ENCODE measurements at regions not wholly inside any gene's neighbourhood (a gene's known extent, or its start where the extent isn't known, plus 50 kb on each side); places are given as distances from the start of the nearest gene placed in this dataset.

GRCh38 chr1:208339911-208340310, 95.7 kb upstream of the PLXNA2 start:
- no peak overlapping the region for H3K4me3 ChIP-seq
- H2AFZ ChIP-seq: no peak overlapping the region
- H3K9ac ChIP-seq: no peak overlapping the region
- no peak for DNase-seq
- TF ChIP-seq EZH2phosphoT487 (IDR thresholded peaks at IDR 0.05; ENCODE audit: insufficient read depth, low read depth) (no peak), EZH2 (IDR thresholded peaks at IDR 0.05; ENCODE audit: insufficient read depth, poor library complexity, severe bottlenecking) (no peak)
- no peaks in the 10 kb centered on the region for H3K9me2 ChIP-seq (ENCODE audit: insufficient read depth)
- no peaks in the 10 kb centered on the region for H3K4me1 ChIP-seq (ENCODE audit: insufficient read depth)
- no peaks in the 10 kb centered on the region for H3K36me3 ChIP-seq (ENCODE audit: low read depth)
- no peak overlapping the region for H3K27ac ChIP-seq
- no peaks in the 10 kb centered on the region for H3F3A ChIP-seq (ENCODE audit: insufficient read depth)
- H3K27me3 ChIP-seq (replicated peaks; ENCODE audit: insufficient read depth): no peaks in the 10 kb centered on the region; the same call in 1 of the 2 replicates
- in situ Hi-C loops (cut with MboI): no loop called here
- no peaks in the 10 kb centered on the region for H4K20me1 ChIP-seq (ENCODE audit: insufficient read depth)
- H3K4me2 ChIP-seq (ENCODE audit: unreplicated experiment): no peak overlapping the region
- H3K9me3 ChIP-seq (ENCODE audit: low read depth): no peaks in the 10 kb centered on the region
- no peaks in the 10 kb centered on the region for H3K79me2 ChIP-seq (ENCODE audit: insufficient read depth)
- WGBS, 2 experiments (ENCODE audit: low coverage in 1 of 2, low lambda C conversion rate in 2 of 2, missing lambda C conversion rate in 2 of 2): 10 to 17% methylated on average over 2 of the region's 2 CpGs

DNA sequence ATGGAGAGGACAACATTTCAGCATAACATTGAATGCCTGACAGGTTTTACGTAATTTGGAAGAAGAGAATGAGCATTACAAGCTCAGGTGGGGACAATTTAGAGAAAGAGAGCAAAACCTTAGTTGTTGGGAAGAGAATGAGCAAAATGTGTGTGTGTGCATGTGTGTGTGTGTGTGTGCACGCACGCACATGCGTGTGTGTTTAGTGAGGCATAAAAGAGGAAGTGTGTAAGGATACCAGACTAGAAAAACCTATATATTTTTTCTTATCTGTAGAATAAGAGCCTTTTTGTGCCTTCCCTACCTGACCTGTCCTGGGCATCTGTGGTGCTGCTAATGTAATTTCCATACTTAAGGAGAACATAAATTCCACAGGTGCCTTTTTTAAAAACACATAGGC, 99.0 kb upstream of the PLXNA2 start:
- no peaks in the 10 kb centered on the region for H3K4me1 ChIP-seq (ENCODE audit: insufficient read depth)
- DNase-seq: no peak
- no peaks in the 10 kb centered on the region for H3K36me3 ChIP-seq (ENCODE audit: low read depth)
- no peak overlapping the region for H2AFZ ChIP-seq
- H3K79me2 ChIP-seq (ENCODE audit: insufficient read depth): no peaks in the 10 kb centered on the region
- no peak overlapping the region for H3K4me3 ChIP-seq
- no peaks in the 10 kb centered on the region for H3F3A ChIP-seq (ENCODE audit: insufficient read depth)
- H3K9ac ChIP-seq: no peak overlapping the region
- TF ChIP-seq EZH2 (IDR thresholded peaks at IDR 0.05; ENCODE audit: insufficient read depth, poor library complexity, severe bottlenecking) (no peak), EZH2phosphoT487 (IDR thresholded peaks at IDR 0.05; ENCODE audit: insufficient read depth, low read depth) (no peak)
- no peaks in the 10 kb centered on the region for H4K20me1 ChIP-seq (ENCODE audit: insufficient read depth)
- no peak overlapping the region for H3K27ac ChIP-seq
- no peak overlapping the region for H3K4me2 ChIP-seq (ENCODE audit: unreplicated experiment)
- 58 to 61% methylated on average over 4 of the region's 4 CpGs for WGBS, 2 experiments (ENCODE audit: low coverage in 1 of 2, low lambda C conversion rate in 2 of 2, missing lambda C conversion rate in 2 of 2)
- in situ Hi-C loops (cut with MboI): no loop called here
- H3K27me3 ChIP-seq (replicated peaks; ENCODE audit: insufficient read depth): no peaks in the 10 kb centered on the region; the same call in 1 of the 2 replicates
- H3K9me3 ChIP-seq (ENCODE audit: low read depth): no peaks in the 10 kb centered on the region
- H3K9me2 ChIP-seq (ENCODE audit: insufficient read depth): no peaks in the 10 kb centered on the region

DNA sequence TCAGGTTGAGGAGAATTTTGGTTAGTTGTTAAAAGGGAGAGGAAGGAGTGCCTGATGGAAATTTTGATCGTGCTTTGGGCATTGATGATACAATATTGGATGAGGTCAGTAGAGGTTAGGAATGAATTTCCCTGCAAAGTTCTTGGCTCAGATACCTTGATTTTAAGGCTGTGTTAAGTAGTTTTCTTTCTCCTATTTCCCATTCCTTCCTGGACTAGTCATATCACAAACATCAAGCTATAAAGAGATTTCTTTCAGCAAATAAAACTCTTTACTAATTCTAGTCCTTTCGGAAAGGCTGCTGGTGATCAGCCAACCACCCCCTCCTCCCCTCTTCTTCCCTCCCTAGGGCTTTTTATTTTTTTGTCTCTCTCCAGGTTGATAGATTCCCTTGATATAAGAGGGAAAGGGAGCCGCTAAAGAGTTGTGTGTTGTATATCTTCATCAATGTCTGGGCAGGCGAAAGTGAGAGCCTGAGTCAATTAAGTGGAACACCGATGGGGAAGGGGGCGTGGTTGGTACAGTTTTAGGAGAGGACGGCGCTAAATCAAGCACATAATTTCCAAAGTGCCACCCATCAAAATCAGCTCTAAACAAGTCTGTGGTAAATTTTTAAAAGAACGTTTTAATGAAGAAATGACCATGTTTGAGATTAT, 100.1 kb upstream of the PLXNA2 start:
- H3K9me2 ChIP-seq (ENCODE audit: insufficient read depth): no peaks in the 10 kb centered on the region
- H3K4me3 ChIP-seq: no peak overlapping the region
- no peaks in the 10 kb centered on the region for H3K9me3 ChIP-seq (ENCODE audit: low read depth)
- DNase-seq: no peak
- no peaks in the 10 kb centered on the region; the same call in 1 of the 2 replicates for H3K27me3 ChIP-seq (replicated peaks; ENCODE audit: insufficient read depth)
- H3K4me2 ChIP-seq (ENCODE audit: unreplicated experiment): no peak overlapping the region
- WGBS, 2 experiments (ENCODE audit: low coverage in 1 of 2, low lambda C conversion rate in 2 of 2, missing lambda C conversion rate in 2 of 2): 44 to 53% methylated on average over 9 of the region's 9 CpGs
- no peak overlapping the region for H3K27ac ChIP-seq
- H4K20me1 ChIP-seq (ENCODE audit: insufficient read depth): no peaks in the 10 kb centered on the region
- in situ Hi-C loops (cut with MboI): no loop called here
- H3K4me1 ChIP-seq (ENCODE audit: insufficient read depth): no peaks in the 10 kb centered on the region
- no peaks in the 10 kb centered on the region for H3K79me2 ChIP-seq (ENCODE audit: insufficient read depth)
- H3K9ac ChIP-seq: no peak overlapping the region
- H3F3A ChIP-seq (ENCODE audit: insufficient read depth): no peaks in the 10 kb centered on the region
- no peaks in the 10 kb centered on the region for H3K36me3 ChIP-seq (ENCODE audit: low read depth)
- TF ChIP-seq EZH2 (IDR thresholded peaks at IDR 0.05; ENCODE audit: insufficient read depth, poor library complexity, severe bottlenecking) (no peak), EZH2phosphoT487 (IDR thresholded peaks at IDR 0.05; ENCODE audit: insufficient read depth, low read depth) (no peak)
- H2AFZ ChIP-seq: no peak overlapping the region

DNA sequence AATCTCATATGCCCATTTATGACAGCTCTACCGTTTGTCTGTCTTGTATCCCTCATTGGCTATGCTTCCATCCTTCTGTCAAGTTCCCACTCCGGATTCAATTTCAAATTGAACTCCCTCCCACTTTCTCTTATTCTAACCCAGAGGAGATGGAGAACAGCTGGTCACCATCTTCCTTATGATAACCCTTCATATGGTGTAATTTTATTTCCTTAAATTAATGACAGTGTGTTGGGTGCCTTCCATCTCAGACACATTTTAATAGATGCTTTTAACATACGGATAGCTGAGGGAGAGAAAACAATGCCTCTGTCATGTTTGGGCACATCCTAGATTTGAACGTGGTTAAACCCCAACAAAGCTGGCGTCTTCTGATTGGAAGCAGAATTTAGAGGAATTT, 103.0 kb upstream of the PLXNA2 start:
- no peaks in the 10 kb centered on the region for H3K9me3 ChIP-seq (ENCODE audit: low read depth)
- TF ChIP-seq EZH2phosphoT487 (IDR thresholded peaks at IDR 0.05; ENCODE audit: insufficient read depth, low read depth): no peak
- no peak for TF ChIP-seq EZH2 (IDR thresholded peaks at IDR 0.05; ENCODE audit: insufficient read depth, poor library complexity, severe bottlenecking)
- DNase-seq: no peak
- no peak overlapping the region for H2AFZ ChIP-seq
- no peaks in the 10 kb centered on the region for H3K4me1 ChIP-seq (ENCODE audit: insufficient read depth)
- WGBS, 2 experiments (ENCODE audit: low coverage in 1 of 2, low lambda C conversion rate in 2 of 2, missing lambda C conversion rate in 2 of 2): 0 to 3% methylated on average over 5 of the region's 5 CpGs
- H3K9ac ChIP-seq: no peak overlapping the region
- no peaks in the 10 kb centered on the region for H3K36me3 ChIP-seq (ENCODE audit: low read depth)
- in situ Hi-C loops (cut with MboI): no loop called here
- no peaks in the 10 kb centered on the region for H3F3A ChIP-seq (ENCODE audit: insufficient read depth)
- H3K4me2 ChIP-seq (ENCODE audit: unreplicated experiment): no peak overlapping the region
- H3K4me3 ChIP-seq: no peak overlapping the region
- no peak overlapping the region for H3K27ac ChIP-seq
- H3K79me2 ChIP-seq (ENCODE audit: insufficient read depth): no peaks in the 10 kb centered on the region
- no peaks in the 10 kb centered on the region for H3K9me2 ChIP-seq (ENCODE audit: insufficient read depth)
- no peaks in the 10 kb centered on the region for H4K20me1 ChIP-seq (ENCODE audit: insufficient read depth)
- H3K27me3 ChIP-seq (replicated peaks; ENCODE audit: insufficient read depth): no peaks in the 10 kb centered on the region; the same call in 1 of the 2 replicates
